Fibroblast of skin of left biceps (primary cell): ENCODE measurements at regions not wholly inside any gene's neighbourhood (a gene's known extent, or its start where the extent isn't known, plus 50 kb on each side); places are given as distances from the start of the nearest gene placed in this dataset.

Experiments
- DNase-seq, 2 experiments: peaks; one replicate each; pipeline ENCODE4 v3.0.0-alpha.2; 2013; ENCODE audit warnings: low read depth in 2 of 2

DNA sequence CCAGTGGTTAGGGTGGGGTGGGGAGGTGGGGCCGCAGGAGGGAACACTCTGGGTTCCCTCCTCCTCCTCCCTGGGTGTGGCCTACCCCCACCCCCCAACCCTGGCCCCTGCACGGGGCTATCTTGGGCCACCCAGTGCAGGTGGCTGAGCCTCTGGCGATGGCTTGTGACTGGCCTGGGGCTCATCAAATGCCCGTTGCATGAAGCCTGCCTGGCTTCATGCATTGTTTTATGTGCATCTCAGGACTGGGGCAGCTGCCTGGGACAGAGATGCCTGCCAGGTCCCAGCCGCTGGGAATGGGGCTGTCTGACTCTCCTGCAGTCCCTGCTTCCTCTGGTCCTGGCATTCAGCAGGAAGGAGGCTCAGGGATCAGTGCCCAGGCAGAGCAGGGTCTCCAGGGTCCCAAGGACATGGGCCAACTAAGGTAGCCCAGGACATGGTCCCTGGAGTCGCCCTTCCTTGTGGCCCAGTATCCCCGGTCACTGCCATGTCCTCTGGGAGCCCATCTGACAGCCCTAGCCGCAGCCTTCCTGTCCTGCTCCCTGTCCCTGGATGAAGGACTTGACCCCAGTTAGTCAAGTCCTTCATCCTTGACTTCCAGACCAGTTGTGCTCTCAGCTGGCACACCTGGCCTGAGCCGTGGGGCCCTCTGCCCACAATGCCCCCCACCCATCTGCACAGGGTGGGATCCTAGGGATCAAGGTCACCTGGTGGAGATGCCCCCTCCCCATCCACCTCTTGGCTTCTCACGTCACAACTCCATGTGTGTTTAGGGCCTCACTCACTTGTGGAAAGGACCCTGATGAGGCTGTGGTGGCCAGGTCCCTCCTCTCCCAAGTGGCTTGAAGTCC, 112.1 kb upstream of the FGF3 start:
- no peak for DNase-seq

DNA sequence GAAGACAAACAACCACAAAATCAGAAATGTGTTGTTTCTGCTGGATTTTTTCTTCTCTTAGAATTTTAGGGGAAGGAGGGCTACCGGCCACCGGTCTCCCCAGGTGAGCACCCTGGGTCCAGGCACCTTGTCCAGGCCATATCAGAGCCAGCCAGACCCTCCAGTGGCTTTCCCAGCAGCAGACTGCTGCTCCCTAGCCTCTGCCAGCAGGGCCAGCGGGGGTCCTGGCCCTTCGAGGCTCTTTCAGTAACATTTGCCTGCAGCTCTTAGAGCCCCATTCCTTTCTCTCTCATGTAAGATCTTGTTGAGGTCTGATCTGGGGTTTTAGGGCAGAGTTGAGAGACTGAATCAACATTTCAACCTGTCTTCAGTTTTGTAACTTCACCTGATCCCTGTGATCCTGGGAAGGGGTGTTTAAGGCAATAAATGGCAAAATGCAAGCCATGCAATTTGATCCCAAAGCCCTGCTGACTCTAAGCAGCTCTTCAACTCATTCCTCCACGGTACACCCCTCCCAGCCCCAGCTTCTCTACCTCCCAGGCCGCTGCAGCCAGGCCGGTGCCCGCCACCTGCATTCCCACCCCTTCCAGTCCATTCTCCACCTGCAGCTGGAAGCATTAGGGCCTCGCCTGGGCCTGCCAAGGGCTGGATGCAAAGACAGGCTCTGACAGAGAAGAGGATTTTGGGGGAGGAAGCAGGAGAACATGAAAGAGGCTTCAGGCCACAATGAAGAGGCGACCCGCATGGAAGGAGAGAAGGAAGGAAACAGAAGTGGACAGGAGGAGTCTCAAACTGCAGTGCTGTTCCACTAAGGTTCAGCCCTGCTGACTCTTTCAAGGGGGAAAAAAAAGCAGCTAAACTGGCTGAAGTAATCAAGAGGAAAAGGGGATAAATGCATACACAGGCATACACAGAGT, 113.0 kb upstream of the FGF3 start:
- DNase-seq, result no peak

DNA sequence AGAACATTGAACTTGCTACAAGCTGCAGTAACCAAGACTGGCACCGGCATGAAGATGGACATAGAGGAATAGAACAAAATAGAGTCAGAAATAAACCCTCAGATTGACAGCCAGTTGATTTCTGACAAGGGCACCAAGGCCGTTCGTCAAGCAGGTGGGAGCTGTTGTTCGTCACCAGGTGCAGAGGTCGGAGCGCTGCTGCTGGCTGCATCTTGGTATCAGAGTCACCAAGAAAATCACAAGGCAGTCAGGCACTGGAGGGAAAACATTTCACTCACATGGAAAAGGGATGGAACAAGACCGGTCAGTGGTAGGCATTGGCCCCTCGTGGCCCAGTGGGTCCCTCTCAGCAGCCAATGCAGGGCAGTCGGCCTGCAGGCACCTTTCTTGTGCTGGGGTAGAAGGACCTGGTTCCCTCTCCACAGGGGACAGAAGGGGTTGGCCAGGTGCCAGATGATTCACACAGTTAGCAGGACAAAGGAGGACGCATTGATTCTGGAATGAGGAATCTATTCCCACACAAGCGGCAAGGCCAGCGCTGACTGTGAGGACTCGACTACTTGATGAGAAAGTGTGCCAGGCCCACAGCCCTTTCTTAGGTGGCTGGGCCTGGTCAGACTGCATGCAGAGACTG, 115.8 kb upstream of the FGF3 start:
- DNase-seq, result no peak

DNA sequence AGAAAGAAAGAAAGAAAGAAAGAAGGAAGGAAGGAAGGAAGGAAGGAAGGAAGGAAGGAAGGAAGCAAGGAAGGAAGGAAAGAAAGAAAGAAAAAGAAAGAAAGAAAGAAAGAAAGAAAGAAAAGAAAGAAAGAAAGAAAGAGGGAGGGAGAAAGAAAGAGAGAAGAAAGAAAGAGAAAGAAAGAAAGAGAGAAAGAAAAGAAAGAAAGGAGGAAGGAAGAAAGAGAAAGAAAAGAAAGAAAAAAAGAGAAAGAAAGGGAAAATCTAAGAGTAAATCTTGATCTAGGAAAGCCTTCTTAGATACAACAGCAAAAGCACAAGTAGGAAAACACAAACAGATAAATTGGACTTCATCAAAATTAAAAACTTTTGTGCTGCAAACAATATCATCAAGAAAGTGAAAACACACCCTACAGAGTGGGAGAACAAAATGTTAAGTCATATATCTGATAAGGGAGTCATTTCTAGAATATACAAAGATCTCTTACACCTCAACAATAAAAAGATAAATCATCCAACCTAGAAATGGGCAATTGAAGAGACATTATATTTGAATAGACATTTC, 116.8 kb upstream of the FGF3 start:
- no peak for DNase-seq

DNA sequence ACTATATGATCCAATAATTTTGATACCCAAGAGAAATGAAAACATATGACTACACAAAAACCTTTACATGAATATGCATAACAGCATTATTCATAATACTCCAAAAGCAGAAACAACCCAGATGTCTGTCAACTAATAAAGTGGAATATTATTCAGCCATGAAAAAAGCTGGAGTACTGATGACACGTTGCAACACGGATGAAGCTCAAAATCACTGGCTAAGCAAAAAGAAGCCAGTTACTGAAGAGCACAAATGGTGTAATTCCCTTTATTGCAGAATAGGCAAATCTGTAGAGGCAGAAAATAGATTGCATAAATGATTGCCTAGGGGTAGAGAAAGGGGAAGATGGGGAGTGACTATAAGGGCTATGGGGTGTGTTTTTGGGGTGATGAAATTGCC, 117.6 kb upstream of the FGF3 start:
- DNase-seq, result no peak

DNA sequence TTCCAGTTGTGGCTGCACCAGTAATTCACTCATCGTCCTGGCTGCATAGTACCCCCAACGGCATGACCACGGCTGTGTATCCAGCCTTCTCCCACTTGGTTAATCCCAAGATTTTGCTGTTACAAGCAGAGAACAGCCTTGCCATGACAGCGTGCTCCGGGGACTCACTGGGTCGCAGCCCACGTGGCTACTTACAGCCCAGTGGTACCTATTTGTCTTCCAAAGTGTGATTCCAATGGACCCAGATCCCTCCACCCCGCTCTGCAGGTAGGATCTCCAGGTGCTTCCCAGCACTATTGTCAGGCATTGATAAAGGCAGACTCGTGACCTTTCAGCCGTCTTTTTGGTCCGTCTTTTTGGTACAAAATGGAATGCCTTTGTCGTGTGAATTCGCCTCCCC, 119.0 kb upstream of the FGF3 start:
- DNase-seq, result no peak

DNA sequence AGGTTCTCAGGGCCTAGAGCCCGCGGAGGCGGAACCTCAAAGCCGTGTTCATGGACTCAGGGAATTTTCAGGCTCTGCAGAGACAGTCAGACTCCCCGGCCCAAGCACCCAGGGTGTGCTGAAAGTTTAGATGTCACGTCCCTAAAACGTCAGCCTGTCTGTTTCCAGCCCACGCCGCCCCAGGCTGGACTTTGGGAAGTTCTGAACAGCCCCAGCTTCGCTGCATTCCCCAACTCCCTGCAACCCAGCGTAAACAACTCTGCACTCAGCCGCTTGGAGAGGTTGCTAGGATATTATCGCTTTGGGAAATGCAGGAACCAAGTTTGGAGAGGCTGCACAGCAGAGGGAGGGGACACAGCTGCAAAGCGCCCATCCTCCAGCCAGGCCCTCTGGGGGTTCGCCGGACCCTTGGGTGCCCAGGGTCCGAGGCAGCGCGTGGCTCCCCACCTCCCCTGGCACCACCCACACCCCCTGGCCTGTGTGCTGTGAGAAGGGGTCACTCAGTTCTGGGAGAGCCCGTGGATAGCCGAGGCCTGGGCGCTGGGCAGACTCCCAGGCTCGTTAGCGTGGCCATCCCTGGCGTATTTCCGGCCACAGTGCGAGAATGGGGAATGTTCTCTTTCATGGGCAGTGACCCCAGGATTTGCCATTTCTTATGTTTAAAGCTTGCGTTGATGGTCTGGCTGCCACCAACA, 120.5 kb upstream of the FGF3 start:
- DNase-seq, result no peak

DNA sequence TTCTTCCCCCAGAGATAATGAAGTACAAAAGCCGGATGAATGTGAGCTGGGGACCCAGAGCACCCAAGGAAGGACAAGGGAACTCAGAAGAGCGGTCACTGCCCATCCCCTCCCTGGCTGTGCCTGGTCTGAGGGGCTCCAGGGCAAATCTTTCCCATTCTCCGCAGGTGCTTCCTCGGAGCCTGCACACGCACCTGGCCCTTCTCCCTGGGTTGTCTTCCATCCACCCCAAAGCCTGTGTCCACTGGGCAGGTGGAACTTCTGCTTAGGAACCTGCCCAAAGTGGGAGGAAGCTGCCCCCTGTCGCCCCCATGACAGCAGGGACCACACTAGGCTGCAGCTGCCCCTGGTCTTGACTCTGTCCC, 121.0 kb upstream of the FGF3 start:
- no peak for DNase-seq

DNA sequence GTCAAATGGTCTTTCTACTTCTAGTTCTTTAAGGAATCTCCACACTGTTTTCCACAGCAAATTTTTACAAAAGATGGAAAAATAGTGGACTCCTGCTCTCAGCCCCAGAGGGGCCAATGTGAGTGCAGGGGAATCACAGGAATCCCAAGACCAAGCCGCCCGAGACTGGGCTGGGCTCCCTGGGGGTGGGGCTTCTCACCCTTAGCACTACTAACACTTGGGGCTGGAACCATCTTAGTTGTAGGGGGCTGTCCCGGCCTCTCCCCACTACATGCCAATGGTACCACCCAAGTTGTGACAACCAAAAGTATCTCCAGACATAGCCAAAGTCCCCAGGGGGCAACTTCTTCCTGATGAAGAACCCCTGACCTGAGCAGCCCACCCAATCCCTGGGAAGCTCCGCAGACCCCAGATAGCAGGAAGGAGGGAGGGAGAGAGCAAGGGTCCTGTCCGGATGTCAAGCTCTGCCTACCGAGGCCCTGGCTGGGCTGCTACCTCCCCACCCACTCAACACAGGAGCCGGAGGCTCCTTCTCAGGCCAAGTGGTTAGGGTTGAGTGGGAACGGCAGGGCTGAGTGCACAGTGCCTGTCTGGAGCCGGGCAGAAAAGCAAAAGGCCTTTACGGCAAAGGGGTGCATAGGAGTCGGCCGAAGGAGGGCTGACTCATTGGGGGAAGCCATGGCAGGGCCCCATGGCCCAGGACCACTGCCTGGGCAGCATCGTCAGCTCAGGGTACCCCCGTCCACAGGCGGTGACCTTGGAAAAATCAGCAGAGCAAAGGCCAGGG, 122.5 kb upstream of the FGF3 start:
- DNase-seq, result no peak

DNA sequence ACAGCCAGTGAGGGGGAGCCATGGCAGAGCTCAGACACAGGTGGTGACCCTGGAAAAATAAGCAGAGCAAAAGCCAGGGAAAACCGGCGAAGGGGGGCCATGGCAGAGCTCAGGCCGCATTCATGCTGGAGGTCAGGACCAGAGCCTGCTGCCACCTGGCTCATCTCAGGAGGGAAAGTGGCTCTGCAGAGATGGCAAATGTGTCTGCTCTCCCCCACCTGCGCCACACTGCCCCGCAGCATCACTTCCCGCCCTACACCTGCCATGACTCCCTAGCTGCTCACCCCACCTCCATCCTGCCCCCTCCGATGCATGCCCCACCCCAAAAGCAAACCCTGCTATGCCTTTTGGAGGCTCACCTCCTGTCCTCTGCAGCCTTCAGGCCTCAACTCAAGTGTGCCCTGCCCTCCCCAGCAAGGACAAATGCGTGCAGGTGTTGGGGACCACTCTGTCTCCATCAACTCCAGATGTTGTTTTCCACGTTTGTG, 123.2 kb upstream of the FGF3 start:
- no peak for DNase-seq

DNA sequence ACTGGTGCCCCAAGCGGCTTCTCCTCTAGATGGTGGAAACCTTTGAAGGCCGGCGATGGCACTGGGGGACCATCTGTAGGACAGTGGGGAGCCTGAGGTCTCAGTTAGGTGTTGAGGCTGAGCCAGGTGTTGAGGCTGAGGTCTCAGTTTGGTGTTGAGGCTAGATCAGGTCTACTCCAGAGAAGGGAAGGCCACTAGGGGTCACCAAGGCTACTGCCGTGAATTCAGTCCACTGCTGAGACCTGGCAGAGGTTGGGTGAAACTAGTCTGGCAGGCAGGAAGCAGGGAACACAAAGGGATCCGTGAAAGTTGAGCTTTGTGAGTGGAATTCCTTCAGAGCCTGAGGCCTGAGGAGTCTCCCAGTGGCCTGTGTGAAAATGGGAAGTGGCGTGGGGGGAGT, 123.8 kb upstream of the FGF3 start:
- DNase-seq, result no peak

DNA sequence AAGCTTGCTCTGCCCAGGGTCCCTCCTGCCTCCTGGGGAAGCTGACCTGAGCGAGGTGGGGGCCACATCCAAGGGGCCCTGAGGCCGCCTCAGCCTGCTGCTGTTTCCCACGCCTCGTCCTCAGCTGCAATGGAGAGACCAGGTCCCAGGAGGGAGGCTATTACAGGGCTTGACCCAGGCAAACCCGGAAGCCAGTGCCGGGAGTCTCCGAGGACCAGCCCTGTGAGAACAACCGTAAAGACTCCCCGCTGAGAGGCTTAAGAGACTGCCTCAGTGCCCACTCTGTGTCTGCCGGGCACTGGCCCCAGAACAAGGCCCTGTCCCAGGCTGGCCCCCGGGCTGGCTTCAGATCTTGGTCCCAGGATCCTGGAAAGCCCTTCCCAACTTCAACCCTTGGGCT, 124.3 kb upstream of the FGF3 start:
- no peak for DNase-seq

DNA sequence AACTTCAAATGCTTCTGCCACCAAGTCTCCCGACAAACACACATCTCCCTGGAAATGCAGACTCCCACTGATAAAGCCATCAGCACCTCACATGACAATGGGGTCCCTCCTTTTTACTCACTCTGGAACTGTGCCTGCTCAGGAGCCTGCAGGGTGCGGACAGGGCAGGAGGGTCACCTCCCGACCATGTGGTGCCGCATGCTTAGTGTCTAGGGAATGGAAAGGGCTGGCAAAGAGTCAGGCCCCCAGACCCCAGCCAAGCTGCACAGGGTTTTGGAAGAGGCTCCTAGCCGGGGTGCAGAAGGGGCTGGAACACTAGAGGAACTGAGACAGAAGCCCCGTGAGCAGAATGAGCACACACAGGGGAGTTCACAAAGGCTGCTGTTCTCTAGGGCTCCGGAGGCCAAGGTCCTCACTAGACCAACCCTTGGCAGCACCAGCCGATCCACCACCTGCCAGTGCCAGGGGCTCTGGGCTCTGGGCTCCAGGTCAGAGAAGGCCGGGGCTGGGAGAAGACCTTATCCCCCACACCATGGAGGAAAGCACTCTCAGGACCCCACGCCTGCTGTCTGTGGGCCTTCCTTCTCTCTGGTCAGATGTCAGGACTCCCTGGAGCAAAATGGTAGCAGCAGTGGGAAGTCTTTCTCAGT, 125.1 kb upstream of the FGF3 start:
- no peak for DNase-seq

DNA sequence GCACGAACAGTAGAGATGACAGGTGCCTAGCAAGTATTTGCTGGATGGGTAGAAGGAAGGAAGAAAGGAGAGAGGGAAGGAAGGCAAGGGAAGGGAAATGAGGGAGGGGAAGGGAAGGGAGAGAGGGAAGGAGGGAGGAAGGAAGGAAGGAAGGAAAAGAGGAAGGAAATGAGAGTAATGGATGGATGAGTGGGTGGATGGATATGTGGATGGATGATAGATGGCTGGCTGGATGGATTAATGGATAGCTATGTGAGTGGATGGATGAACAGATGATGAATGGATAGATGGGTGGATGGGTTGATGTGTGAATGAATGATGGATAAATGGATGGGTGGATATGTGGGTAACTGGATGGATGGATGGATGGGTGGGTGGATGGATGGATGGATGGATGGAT, 125.9 kb upstream of the FGF3 start:
- DNase-seq, result no peak

DNA sequence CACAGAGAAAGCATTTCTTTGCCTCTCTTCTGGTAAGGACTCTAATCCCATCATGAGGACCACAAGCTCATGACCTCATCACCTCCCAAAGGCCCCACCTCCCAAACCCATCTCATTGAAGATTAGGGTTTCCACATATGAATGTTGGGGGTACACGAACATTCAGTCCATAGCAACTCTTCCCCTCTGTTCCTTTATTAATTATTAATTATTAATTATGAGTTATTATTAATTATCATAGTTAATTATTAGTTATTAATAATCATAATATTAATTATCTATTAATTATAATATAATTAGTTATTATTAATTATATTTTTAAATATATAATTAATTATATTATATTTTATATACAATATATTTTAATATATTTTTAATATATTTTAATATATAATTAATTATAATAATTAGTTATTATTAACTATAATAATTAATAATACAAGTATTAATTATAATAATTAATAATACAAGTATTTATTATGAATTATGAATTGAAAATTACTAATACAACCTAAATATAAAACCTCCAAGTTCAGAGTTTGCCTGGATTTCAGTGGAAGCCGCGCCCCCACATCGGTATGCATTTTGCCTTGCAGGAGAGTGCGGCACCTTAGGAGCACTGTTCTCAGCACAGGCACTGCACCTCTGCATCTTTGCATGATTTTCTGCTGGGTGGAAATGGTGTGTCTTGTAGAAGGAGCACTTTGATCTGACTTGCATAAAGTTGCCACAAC, 128.0 kb upstream of the FGF3 start:
- no peak for DNase-seq

DNA sequence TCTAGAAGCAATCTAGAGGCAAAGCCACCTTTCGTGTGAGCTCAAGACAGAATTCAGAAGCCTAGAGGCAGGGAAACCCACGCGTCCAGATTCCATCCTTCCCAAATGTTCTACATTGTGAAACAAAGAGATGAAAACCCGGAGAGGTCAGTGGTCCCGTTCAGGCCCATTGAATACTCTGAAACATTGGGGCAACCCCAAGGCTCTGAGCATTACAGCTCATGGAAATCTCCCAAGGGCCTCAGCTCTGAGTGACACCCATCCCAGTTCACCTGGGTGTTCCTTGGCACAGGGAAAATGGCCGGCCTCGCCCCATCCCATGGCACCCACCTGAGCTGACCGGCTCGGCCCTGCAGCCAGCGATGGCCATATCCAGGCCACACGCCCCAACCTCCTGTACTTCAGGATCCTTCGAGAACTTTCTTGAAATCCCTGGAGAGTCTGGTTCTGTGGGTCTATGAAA, 128.6 kb upstream of the FGF3 start:
- no peak for DNase-seq

DNA sequence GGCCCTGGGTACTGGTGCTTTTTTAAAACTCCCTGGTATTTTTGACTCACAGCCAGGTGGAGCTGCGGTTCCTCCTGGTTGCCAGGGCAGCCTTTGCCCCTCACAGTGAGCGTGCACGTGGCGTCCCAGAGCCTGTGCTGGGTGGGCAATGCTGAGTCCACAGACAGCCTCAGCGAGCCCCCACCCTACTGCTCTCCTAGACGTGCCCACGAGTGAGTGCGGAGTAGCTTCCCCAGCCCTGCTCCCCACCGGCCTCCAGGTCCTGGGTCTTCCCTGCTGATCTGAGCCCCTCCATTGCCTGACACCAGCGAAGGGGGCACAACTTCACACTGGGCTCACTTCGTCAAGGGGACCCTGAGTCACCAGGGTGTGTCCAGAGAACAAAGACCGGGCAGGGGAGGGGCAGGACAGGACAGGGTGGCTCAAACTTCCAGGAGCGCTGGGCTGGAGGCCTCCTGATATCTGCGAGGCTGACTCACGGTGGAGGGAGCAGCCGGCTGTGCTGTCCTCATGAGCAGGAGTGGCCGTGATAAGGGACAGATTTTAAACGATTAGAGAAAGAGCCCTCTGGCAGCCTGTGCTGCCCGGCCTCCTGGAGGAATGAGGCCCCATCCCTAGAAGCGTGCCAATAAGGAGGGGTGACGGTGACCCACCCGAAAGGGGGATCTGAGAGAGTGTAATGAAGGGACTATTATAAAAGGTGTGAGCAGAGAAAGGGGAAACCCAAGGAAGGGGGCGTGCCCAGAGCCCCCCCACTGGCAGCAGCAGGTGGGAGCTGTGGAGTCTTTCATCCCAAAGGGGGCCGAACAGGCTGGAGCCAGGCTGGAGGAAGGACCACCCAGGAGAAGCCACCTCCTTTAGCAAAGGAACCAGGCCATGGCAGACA, 129.3 kb upstream of the FGF3 start:
- no peak for DNase-seq

DNA sequence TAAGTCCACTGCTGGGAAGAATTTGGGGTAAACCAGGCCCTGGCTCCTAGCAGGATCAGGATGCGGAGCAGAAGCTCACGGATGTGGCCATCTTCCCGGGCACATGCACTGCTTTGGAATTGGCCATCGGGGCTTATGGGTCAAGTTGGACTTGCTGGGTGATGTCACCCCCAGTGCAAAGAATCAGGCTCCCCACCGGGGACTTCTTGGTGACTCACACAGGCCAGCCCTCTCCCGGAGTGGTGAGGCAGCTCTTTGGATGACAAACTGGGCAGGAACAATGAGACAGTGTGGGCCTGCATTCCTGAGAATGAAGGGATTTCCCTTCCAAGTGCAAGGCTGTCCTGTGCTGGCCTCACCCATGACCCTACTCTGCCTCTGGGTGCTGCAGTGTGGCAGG, 128.8 kb upstream of the ANO1 start:
- DNase-seq, result no peak
